GM23338 (cell line): ENCODE measurements at regions not wholly inside any gene's neighbourhood (a gene's known extent, or its start where the extent isn't known, plus 50 kb on each side); places are given as distances from the start of the nearest gene placed in this dataset.

Source experiments
- ATAC-seq: fragments of 200-7000 bp; cut with Tn5 transposase; 3 replicates; pipeline ENCODE4 v1.9.1; 2020
- DNase-seq: peaks from one replicate; pipeline ENCODE4 v3.0.0-alpha.2; 2015; ENCODE audit warnings: low spot score
- H2AFZ ChIP-seq: fragments of 200-600 bp; sonication (generic); 2 replicates; pipeline ENCODE4 v1.8.0; 2016; ENCODE audit warnings: antibody characterized with exemption, mild to moderate bottlenecking, moderate library complexity
- H3F3A ChIP-seq: fragments of 200-600 bp; sonication (generic); replicated peaks from 2 replicates; pipeline ENCODE4 v1.8.0; 2017; ENCODE audit warnings: antibody characterized with exemption, mixed run types, low read depth
- H3K27ac ChIP-seq: fragments of 200-600 bp; sonication (generic); 2 replicates; pipeline ENCODE4 v1.6.1; 2016; ENCODE audit warnings: low read depth
- H3K27me3 ChIP-seq: fragments of 200-600 bp; sonication (generic); 2 replicates; pipeline ENCODE4 v1.8.0; 2016; ENCODE audit warnings: mild to moderate bottlenecking, mixed run types, moderate library complexity; ENCODE audit not compliant: insufficient read depth
- H3K36me3 ChIP-seq: fragments of 200-600 bp; sonication (generic); 2 replicates; pipeline ENCODE4 v1.8.0; 2016; ENCODE audit warnings: mild to moderate bottlenecking; ENCODE audit not compliant: insufficient read depth
- H3K4me1 ChIP-seq: fragments of 200-600 bp; sonication (generic); 2 replicates; pipeline ENCODE4 v1.8.0; 2016; ENCODE audit warnings: mild to moderate bottlenecking, moderate library complexity; ENCODE audit not compliant: insufficient read depth
- H3K4me2 ChIP-seq: fragments of 200-600 bp; sonication (generic); 2 replicates; pipeline ENCODE4 v1.7.1; 2017; ENCODE audit warnings: mixed run types
- H3K4me3 ChIP-seq: fragments of 200-600 bp; sonication (generic); 2 replicates; pipeline ENCODE4 v1.6.1; 2016; ENCODE audit warnings: mixed run types
- H3K79me2 ChIP-seq: fragments of 200-600 bp; sonication (generic); replicated peaks from 2 replicates; pipeline ENCODE4 v1.8.0; 2017; ENCODE audit warnings: mild to moderate bottlenecking; ENCODE audit not compliant: insufficient read depth
- H3K9me2 ChIP-seq: fragments of 200-600 bp; sonication (generic); 2 replicates; pipeline ENCODE4 v1.8.0; 2017; ENCODE audit not compliant: insufficient read depth
- H4K20me1 ChIP-seq: fragments of 200-600 bp; sonication (generic); replicated peaks from 2 replicates; pipeline ENCODE4 v1.8.0; 2017; ENCODE audit warnings: mild to moderate bottlenecking; ENCODE audit not compliant: insufficient read depth
- H3K27ac Mint-ChIP-seq: 2 replicates; pipeline ENCODE4 v1.8.0; 2020; ENCODE audit warnings: inconsistent platforms, mild to moderate bottlenecking, moderate library complexity, mixed read lengths
- H3K27me3 Mint-ChIP-seq: 3 replicates; pipeline ENCODE4 v1.8.0; 2022; ENCODE audit warnings: low read depth, mild to moderate bottlenecking, moderate library complexity, mixed read lengths, inconsistent platforms; ENCODE audit not compliant: insufficient read depth, poor library complexity
- H3K36me3 Mint-ChIP-seq: 3 replicates; pipeline ENCODE4 v1.8.0; 2021; ENCODE audit warnings: low read depth, mild to moderate bottlenecking, inconsistent platforms, moderate library complexity, mixed read lengths
- H3K4me1 Mint-ChIP-seq: 3 replicates; pipeline ENCODE4 v1.8.0; 2020; ENCODE audit warnings: mild to moderate bottlenecking, inconsistent platforms, mixed read lengths
- H3K4me3 Mint-ChIP-seq: 3 replicates; pipeline ENCODE4 v1.8.0; 2021; ENCODE audit warnings: moderate library complexity, mild to moderate bottlenecking, inconsistent platforms, mixed read lengths
- H3K9me3 Mint-ChIP-seq: 3 replicates; pipeline ENCODE4 v1.8.0; 2020; ENCODE audit warnings: moderate library complexity, mild to moderate bottlenecking, inconsistent platforms, mixed read lengths
- CREB1 ChIP-seq: fragments of 250-450 bp; sonication (Bioruptor Pico); IDR thresholded peaks from 2 replicates; pipeline ENCODE4 v1.5.0; 2020; ENCODE audit warnings: low read depth, mild to moderate bottlenecking, moderate library complexity
- ZNF331 ChIP-seq: fragments of 250-450 bp; sonication (Bioruptor Pico); IDR thresholded peaks from 2 replicates; pipeline ENCODE4 v1.5.0; 2020; ENCODE audit warnings: low read depth, mild to moderate bottlenecking, moderate library complexity
- ZNF462 ChIP-seq: fragments of 250-450 bp; sonication (Bioruptor Pico); IDR thresholded peaks from 2 replicates; pipeline ENCODE4 v1.5.0; 2020; ENCODE audit warnings: mild to moderate bottlenecking, moderate library complexity
- TF ChIP-seq, protein P1 (sequence below), 2 experiments: fragments of 200-600 bp in 1 of 2; sonication (generic) in 1 of 2; conservative IDR thresholded peaks; 2 replicates each; pipeline versions ENCODE4 v1.5.1 to v1.6.1; 2016 to 2017; ENCODE audit warnings: antibody characterized with exemption in 2 of 2, low read depth in 2 of 2, mild to moderate bottlenecking in 2 of 2, moderate library complexity in 1 of 2

DNA sequence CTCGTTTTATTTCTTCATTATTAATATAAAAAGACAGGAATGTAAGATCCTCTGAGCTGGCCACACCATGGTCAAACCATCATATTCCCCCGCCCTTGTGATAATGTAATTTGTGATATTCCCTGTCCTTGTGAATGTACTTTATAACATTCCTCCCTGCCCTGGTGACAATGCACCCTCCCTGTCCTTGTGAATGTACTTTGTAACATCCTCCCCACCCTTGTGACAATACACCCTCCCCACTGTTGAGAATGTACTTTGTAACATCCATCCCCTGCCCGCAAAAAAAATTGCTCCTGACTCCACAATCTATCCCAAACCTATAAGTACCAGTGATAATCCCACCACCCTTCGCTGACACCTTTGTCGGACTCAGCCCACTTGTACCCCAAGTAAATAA is 211.0 kb downstream of the MBD2 start (continued):
- no peak for TF ChIP-seq ZNF462 (CRISPR knock-in tag)
- TF ChIP-seq, protein P1, sequence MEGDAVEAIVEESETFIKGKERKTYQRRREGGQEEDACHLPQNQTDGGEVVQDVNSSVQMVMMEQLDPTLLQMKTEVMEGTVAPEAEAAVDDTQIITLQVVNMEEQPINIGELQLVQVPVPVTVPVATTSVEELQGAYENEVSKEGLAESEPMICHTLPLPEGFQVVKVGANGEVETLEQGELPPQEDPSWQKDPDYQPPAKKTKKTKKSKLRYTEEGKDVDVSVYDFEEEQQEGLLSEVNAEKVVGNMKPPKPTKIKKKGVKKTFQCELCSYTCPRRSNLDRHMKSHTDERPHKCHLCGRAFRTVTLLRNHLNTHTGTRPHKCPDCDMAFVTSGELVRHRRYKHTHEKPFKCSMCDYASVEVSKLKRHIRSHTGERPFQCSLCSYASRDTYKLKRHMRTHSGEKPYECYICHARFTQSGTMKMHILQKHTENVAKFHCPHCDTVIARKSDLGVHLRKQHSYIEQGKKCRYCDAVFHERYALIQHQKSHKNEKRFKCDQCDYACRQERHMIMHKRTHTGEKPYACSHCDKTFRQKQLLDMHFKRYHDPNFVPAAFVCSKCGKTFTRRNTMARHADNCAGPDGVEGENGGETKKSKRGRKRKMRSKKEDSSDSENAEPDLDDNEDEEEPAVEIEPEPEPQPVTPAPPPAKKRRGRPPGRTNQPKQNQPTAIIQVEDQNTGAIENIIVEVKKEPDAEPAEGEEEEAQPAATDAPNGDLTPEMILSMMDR (conservative IDR thresholded peaks at IDR 0.05; ENCODE audit: low read depth in 2 of 2) = no peak

DNA sequence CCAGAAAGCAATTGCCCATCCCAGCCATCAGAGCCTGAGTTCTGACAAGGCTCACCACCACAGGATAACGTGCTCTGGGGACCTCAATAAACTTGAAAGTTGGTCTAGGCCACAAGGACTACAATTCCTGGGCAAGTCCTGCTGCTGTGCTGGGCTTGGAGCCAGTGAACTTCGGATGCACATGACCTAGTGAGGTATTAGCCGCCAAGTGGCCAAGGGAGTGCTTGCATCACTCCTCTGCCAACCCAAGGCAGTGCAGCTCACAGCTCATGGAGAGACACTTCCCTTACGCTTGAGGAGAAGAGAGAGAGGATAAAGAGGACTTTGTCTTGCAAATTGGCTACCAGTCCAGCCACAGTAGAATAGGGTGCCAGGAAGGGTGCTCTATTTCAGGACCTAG is 219.6 kb downstream of the MBD2 start:
- Mint-ChIP-seq H3K4me1 (no peaks in the 10 kb centered on the region; the same call in 2 of the 3 replicates), H3K27ac (no peak overlapping the region), H3K36me3 (no peaks in the 10 kb centered on the region), H3K4me3 (no peak overlapping the region), H3K9me3 (peaks cover 3% of the 10 kb centered on the region; the same call in 2 of the 3 replicates), H3K27me3 (peaks cover 5% of the 10 kb centered on the region)
- TF ChIP-seq, protein P1 (conservative IDR thresholded peaks at IDR 0.05; ENCODE audit: low read depth in 2 of 2) = peak; percentile 33 to 38; a peak in 2 of 4 replicates
- TF ChIP-seq ZNF331 (CRISPR knock-in tag) (no peak), CREB1 (no peak)
- H3K4me1 ChIP-seq = no peaks in the 10 kb centered on the region
- peaks cover 11% of the 10 kb centered on the region; the same call in 1 of the 2 replicates for H3K9me2 ChIP-seq
- no peak overlapping the region for H3K27ac ChIP-seq
- no peak overlapping the region for H3K4me3 ChIP-seq
- no peak overlapping the region for H3K4me2 ChIP-seq
- H3K36me3 ChIP-seq = no peaks in the 10 kb centered on the region
- ATAC-seq (peak; percentile 95), DNase-seq (peak; percentile 59)
- H4K20me1 ChIP-seq = no peaks in the 10 kb centered on the region
- H2AFZ ChIP-seq = peak overlapping the region; percentile 76; the same call in 1 of the 2 replicates
- no peaks in the 10 kb centered on the region for H3F3A ChIP-seq
- H3K79me2 ChIP-seq = no peaks in the 10 kb centered on the region
- H3K27me3 ChIP-seq = no peaks in the 10 kb centered on the region
